ENCODE measurements at regions not wholly inside any gene's neighbourhood (a gene's known extent, or its start where the extent isn't known, plus 50 kb on each side); places are given as distances from the start of the nearest gene placed in this dataset.

DNA sequence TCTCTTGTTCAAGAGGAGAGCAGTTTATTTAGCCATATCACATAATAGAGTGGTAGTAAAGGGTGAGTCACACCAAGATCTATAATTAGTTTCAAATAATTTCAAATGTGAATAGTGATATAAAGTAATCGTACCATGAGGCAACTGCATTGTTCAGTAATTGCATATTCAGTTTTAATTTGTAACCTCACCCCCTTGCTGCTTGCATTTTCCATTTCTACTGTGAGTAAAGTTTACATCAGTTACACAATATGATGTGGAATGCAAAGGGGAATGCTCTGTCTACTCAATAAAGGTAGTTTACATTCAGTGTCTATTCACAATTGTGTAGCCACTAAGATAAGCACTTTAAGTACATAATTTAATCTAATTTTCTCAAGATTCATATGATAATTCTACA, 1695.7 kb upstream of the SPRY2 start:
- no peak overlapping the region for H3K4me2 ChIP-seq
- 96% methylated on average over 1 of the region's 1 CpG for WGBS (ENCODE audit: low lambda C conversion rate, missing lambda C conversion rate)
- no peak overlapping the region for H3K4me3 ChIP-seq
- TF ChIP-seq EZH2phosphoT487 (IDR thresholded peaks at IDR 0.05; ENCODE audit: low read depth, severe bottlenecking, unreplicated experiment): no peak
- TF ChIP-seq, protein P1, sequence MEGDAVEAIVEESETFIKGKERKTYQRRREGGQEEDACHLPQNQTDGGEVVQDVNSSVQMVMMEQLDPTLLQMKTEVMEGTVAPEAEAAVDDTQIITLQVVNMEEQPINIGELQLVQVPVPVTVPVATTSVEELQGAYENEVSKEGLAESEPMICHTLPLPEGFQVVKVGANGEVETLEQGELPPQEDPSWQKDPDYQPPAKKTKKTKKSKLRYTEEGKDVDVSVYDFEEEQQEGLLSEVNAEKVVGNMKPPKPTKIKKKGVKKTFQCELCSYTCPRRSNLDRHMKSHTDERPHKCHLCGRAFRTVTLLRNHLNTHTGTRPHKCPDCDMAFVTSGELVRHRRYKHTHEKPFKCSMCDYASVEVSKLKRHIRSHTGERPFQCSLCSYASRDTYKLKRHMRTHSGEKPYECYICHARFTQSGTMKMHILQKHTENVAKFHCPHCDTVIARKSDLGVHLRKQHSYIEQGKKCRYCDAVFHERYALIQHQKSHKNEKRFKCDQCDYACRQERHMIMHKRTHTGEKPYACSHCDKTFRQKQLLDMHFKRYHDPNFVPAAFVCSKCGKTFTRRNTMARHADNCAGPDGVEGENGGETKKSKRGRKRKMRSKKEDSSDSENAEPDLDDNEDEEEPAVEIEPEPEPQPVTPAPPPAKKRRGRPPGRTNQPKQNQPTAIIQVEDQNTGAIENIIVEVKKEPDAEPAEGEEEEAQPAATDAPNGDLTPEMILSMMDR (IDR thresholded peaks at IDR 0.05; ENCODE audit: poor library complexity): no peak
- no peak for TF ChIP-seq EZH2 (IDR thresholded peaks at IDR 0.05; ENCODE audit: borderline replicate concordance)
- H2AFZ ChIP-seq: no peak overlapping the region
- no peaks in the 10 kb centered on the region for H3K9me3 ChIP-seq (ENCODE audit: low read depth)
- H3K79me2 ChIP-seq: no peaks in the 10 kb centered on the region
- H3K9me2 ChIP-seq (replicated peaks; ENCODE audit: insufficient read depth): no peaks in the 10 kb centered on the region
- no peaks in the 10 kb centered on the region for H3K4me1 ChIP-seq (ENCODE audit: insufficient read depth)
- H3K36me3 ChIP-seq (replicated peaks; ENCODE audit: insufficient read depth, low read depth): no peaks in the 10 kb centered on the region
- no peaks in the 10 kb centered on the region for H3K27me3 ChIP-seq
- H3K27ac ChIP-seq: no peak overlapping the region
- no peak for DNase-seq (ENCODE audit: low spot score)
- H4K20me1 ChIP-seq (ENCODE audit: insufficient read depth, poor library complexity, severe bottlenecking): no peaks in the 10 kb centered on the region

DNA sequence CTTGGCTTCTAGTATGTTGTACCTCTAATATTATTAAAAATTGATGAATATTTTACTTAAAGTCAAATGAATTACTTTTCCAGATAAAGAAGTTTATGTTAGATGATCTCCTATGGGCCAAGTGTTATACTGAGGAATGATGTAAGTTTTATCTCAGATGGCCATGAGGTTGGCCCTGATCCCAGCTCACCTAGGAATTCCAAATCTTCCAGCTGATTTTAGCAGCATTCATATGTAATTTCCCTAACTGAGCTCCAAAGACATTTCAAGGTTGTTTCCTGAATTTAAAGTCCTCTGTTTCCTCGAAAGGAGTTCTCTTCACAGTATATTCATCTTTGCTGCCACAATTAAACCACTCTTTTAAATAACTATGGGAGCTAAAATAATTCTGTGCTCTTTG, 1670.4 kb upstream of the SPRY2 start:
- H3K27me3 ChIP-seq: no peaks in the 10 kb centered on the region
- TF ChIP-seq, protein P1 (IDR thresholded peaks at IDR 0.05; ENCODE audit: poor library complexity): no peak
- no peak for TF ChIP-seq EZH2 (IDR thresholded peaks at IDR 0.05; ENCODE audit: borderline replicate concordance)
- no peak for TF ChIP-seq EZH2phosphoT487 (IDR thresholded peaks at IDR 0.05; ENCODE audit: low read depth, severe bottlenecking, unreplicated experiment)
- no peak overlapping the region for H2AFZ ChIP-seq
- H3K79me2 ChIP-seq: no peaks in the 10 kb centered on the region
- DNase-seq (ENCODE audit: low spot score): no peak
- no peak overlapping the region for H3K27ac ChIP-seq
- H3K4me3 ChIP-seq: no peak overlapping the region
- H3K9me3 ChIP-seq (ENCODE audit: low read depth): no peaks in the 10 kb centered on the region
- H3K9me2 ChIP-seq (replicated peaks; ENCODE audit: insufficient read depth): no peaks in the 10 kb centered on the region
- H3K4me1 ChIP-seq (ENCODE audit: insufficient read depth): no peaks in the 10 kb centered on the region
- H3K36me3 ChIP-seq (replicated peaks; ENCODE audit: insufficient read depth, low read depth): no peaks in the 10 kb centered on the region
- H3K4me2 ChIP-seq: no peak overlapping the region
- no peaks in the 10 kb centered on the region for H4K20me1 ChIP-seq (ENCODE audit: insufficient read depth, poor library complexity, severe bottlenecking)
- 59% methylated on average over 1 of the region's 1 CpG for WGBS (ENCODE audit: low lambda C conversion rate, missing lambda C conversion rate)

DNA sequence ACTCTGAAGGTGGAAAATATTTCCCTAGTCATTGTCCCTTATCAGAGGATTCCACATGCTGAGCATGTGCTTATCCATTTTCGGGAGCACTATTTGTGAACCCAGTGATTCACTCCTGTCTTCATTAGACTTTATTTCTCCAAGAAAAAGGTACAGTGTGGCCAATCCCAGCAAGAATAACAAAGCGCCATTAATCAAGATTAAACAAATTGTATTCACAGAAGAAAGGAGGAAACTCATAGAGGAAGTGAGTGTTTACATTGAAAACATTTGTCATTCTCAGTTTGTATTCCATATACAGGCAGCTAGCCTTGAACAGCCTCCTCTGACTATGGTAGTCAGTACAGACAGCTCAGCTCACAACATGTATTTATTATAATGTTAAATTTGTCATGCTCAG, 1669.9 kb upstream of the SPRY2 start:
- Histone ChIP-seq H3K79me2 (no peaks in the 10 kb centered on the region), H3K4me2 (no peak overlapping the region), H2AFZ (no peak overlapping the region), H3K27ac (no peak overlapping the region), H3K4me3 (no peak overlapping the region), H3K4me1 (ENCODE audit: insufficient read depth) (no peaks in the 10 kb centered on the region), H3K27me3 (no peaks in the 10 kb centered on the region), H4K20me1 (ENCODE audit: insufficient read depth, poor library complexity, severe bottlenecking) (no peaks in the 10 kb centered on the region), H3K9me3 (ENCODE audit: low read depth) (no peaks in the 10 kb centered on the region), H3K9me2 (replicated peaks; ENCODE audit: insufficient read depth) (no peaks in the 10 kb centered on the region), H3K36me3 (replicated peaks; ENCODE audit: insufficient read depth, low read depth) (no peaks in the 10 kb centered on the region)
- no peak for DNase-seq (ENCODE audit: low spot score)
- WGBS (ENCODE audit: low lambda C conversion rate, missing lambda C conversion rate): 74% methylated on average over 2 of the region's 2 CpGs
- TF ChIP-seq EZH2 (IDR thresholded peaks at IDR 0.05; ENCODE audit: borderline replicate concordance) (no peak), EZH2phosphoT487 (IDR thresholded peaks at IDR 0.05; ENCODE audit: low read depth, severe bottlenecking, unreplicated experiment) (no peak)

DNA sequence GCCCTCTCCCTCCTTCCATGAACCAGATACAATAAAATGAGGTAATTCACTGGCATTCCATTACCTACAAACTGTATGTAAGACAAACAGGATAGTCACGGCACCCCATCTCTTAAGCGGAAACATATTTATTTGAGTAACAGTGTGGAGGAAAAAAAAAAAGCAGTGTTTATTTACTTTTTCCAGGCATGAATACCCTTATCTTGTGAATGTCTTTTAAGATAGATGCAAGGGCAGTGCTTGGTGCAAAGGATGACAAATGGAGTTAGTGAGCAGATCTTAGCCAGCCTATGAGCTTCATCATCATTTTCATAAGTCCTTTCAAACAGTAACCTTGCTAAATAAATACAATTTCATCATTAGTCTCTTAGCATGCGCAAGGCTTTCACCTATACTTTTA, 1661.8 kb upstream of the SPRY2 start:
- 60% methylated on average over 3 of the region's 3 CpGs for WGBS (ENCODE audit: low lambda C conversion rate, missing lambda C conversion rate)
- H3K4me3 ChIP-seq: no peak overlapping the region
- H3K27ac ChIP-seq: no peak overlapping the region
- no peak overlapping the region for H2AFZ ChIP-seq
- no peaks in the 10 kb centered on the region for H3K79me2 ChIP-seq
- H3K4me2 ChIP-seq: no peak overlapping the region
- TF ChIP-seq EZH2 (IDR thresholded peaks at IDR 0.05; ENCODE audit: borderline replicate concordance) (no peak), EZH2phosphoT487 (IDR thresholded peaks at IDR 0.05; ENCODE audit: low read depth, severe bottlenecking, unreplicated experiment) (no peak)
- TF ChIP-seq, protein P1 (IDR thresholded peaks at IDR 0.05; ENCODE audit: poor library complexity): no peak
- no peaks in the 10 kb centered on the region for H3K9me2 ChIP-seq (replicated peaks; ENCODE audit: insufficient read depth)
- no peaks in the 10 kb centered on the region for H3K36me3 ChIP-seq (replicated peaks; ENCODE audit: insufficient read depth, low read depth)
- DNase-seq (ENCODE audit: low spot score): peak; percentile 8
- no peaks in the 10 kb centered on the region for H3K9me3 ChIP-seq (ENCODE audit: low read depth)
- no peaks in the 10 kb centered on the region for H3K27me3 ChIP-seq
- H3K4me1 ChIP-seq (ENCODE audit: insufficient read depth): no peaks in the 10 kb centered on the region
- no peaks in the 10 kb centered on the region for H4K20me1 ChIP-seq (ENCODE audit: insufficient read depth, poor library complexity, severe bottlenecking)

Measured in hepatocyte (in vitro differentiated cells).